ENCODE measurements at regions not wholly inside any gene's neighbourhood (a gene's known extent, or its start where the extent isn't known, plus 50 kb on each side); places are given as distances from the start of the nearest gene placed in this dataset.

- TF ChIP-seq ZNF598 (CRISPR knock-in tag; IDR thresholded peaks at IDR 0.05; ENCODE audit: borderline replicate concordance) = no peak
- no peak for TF ChIP-seq ELF1 (CRISPR knock-in tag; IDR thresholded peaks at IDR 0.05)
- no peak for TF ChIP-seq EHMT2 (IDR thresholded peaks at IDR 0.05; ENCODE audit: borderline replicate concordance, low read depth, low read length)
- TF ChIP-seq, protein P1, sequence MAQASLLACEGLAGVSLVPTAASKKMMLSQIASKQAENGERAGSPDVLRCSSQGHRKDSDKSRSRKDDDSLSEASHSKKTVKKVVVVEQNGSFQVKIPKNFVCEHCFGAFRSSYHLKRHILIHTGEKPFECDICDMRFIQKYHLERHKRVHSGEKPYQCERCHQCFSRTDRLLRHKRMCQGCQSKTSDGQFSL (CRISPR knock-in tag; IDR thresholded peaks at IDR 0.05) = no peak
- TF ChIP-seq, protein P2, sequence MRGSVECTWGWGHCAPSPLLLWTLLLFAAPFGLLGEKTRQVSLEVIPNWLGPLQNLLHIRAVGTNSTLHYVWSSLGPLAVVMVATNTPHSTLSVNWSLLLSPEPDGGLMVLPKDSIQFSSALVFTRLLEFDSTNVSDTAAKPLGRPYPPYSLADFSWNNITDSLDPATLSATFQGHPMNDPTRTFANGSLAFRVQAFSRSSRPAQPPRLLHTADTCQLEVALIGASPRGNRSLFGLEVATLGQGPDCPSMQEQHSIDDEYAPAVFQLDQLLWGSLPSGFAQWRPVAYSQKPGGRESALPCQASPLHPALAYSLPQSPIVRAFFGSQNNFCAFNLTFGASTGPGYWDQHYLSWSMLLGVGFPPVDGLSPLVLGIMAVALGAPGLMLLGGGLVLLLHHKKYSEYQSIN (CRISPR knock-in tag; IDR thresholded peaks at IDR 0.05; ENCODE audit: borderline replicate concordance) = no peak
- TF ChIP-seq BRCA1 (CRISPR knock-in tag; IDR thresholded peaks at IDR 0.05) = no peak
- no peak for TF ChIP-seq ATM (IDR thresholded peaks at IDR 0.05; ENCODE audit: borderline replicate concordance)
- no peak for TF ChIP-seq KAT2B (IDR thresholded peaks at IDR 0.05; ENCODE audit: borderline replicate concordance, low read depth, low read length)
- TF ChIP-seq ZKSCAN1 (IDR thresholded peaks at IDR 0.05; ENCODE audit: low read length) = no peak
Observed at GRCh38 chr3:165440380-165440779, 244.2 kb upstream of the SLITRK3 start.
